ENCODE measurements at regions not wholly inside any gene's neighbourhood (a gene's known extent, or its start where the extent isn't known, plus 50 kb on each side); places are given as distances from the start of the nearest gene placed in this dataset.

GRCh38 chr2:129753261-129753660, 226.2 kb upstream of the RAB6C start:
- DNase-seq (ENCODE audit: low read depth): no peak

DNA sequence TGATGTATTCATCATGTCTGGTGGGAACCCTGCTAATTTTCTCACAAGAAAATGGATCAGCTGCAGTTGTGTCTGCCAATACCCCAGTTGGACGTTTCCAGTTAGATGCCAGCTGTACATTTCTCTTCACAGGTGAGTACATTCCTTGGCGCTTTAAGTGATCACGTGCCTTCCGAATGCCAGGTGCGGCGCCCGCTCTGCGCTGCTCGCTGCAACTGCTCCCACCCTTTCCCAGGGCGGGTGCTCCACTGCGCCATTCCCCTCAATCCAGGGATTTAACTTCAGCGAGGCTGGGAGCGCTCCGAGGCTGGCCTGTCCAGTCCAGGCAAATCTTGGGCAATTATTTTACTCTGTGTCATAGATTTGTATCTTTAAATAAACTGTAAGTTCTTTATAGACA, 225.0 kb upstream of the RAB6C start:
- no peak for DNase-seq (ENCODE audit: low read depth)

GRCh38 chr2:129754831-129755230, 224.6 kb upstream of the RAB6C start:
- DNase-seq (ENCODE audit: low read depth): no peak

DNA sequence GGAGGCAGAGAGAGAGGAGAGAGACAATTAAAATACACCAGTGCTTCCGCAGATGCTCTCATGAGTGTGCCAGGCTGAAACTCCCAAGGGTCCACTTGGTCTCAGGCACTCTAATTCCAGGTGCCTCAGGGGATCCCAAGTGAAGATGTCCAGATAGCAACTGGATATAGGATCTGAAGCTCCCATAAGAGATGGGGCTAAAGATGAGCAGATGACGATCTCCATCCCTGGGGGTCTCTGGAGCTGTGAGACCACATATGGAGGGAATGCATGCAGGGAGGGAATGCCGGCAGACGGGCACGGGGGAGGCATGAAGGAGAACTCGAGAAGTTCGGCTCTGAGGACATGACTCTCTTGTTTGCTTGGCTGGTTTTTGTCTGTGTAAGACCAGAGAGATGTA, 223.7 kb upstream of the RAB6C start:
- DNase-seq (ENCODE audit: low read depth): no peak

GRCh38 chr2:129756276-129756675, 223.2 kb upstream of the RAB6C start:
- no peak for DNase-seq (ENCODE audit: low read depth)

DNA sequence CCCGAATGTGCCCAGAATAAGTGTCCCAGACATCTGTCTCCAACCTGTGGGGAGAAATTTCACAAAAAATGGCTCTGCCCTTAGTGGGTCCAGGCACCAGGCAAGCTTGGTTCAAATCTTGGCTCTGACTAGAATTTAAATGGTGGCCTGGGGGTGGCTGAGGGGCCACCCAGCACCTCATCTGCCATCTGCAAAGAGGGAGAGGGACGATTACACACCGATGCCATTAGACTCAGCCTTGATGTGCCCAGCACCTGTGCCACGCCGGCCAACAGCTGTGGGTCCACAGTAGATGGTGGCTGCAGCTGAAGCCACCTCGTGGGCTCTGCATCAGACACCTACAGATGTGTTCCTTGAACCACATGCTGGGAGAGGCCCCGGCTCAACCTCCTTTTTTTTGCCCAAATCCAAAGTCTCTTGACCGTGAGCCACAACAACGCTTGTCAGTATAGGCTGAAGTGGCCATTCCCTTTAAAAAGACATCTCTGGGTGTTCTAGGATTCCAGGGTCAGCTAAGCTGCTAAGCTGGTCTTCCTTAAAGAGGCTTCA, 222.0 kb upstream of the RAB6C start:
- DNase-seq (ENCODE audit: low read depth): no peak

DNA sequence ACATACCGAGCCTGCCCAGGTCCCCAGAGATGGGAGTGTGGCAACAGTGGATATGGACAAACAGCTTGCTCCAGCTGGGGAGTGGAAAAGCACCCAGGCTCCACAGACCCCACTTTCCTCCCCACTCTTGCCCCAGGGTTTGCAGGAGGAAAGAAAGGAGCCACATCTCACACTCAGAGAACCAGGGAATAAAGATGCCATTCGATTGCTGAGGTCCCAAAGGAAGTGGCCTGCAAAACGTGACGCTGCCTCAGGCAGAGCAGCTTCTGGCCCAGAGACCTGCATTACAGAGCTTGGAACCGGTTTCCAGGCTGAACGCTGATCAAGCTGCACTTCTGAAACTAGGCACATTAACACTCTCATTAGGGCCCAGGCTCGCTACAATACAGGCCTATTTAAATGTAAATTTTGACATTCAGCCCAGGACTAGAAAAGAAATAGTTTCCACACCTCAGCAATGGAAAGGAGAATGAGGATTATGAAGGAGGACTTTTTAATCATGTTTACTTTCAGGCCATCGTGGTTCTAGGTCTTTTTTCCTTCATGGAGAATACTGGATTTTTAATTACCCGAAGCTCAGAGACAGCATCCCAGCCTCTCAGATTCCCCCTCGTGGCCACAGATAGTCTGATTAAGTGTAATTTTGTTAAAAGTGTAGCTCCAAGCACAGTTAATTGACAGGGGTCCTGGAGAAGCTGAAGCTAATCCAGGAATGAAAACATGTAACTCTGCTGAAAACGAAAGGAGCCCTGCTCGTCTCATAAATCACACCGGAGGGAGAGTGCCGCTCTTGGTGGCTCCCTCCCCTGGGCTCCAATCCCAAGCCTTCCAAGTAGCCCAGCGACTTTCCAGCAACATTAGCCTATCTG, 221.3 kb upstream of the RAB6C start:
- no peak for DNase-seq (ENCODE audit: low read depth)

- no peak for DNase-seq (ENCODE audit: low read depth)
Observed at GRCh38 chr2:129758784-129759471, 220.5 kb upstream of the RAB6C start.

DNA sequence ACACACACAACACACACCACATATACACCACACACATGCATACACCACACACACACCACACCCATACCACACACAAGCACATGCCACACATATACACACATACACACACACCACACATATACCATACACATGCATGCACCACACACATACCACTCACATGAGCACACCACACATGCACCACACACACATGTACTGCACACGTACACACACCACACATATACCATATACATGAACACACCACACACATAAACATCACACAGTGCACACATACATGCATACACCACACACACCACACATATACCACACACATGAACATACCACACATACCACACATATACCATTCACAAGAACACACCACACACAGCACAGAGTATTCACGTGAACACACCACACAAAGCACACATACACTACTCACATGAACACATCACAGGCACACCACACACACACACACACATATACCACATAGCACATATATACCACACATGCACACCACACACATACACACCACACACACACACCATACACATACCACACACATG, 219.9 kb upstream of the RAB6C start:
- no peak for DNase-seq (ENCODE audit: low read depth)

GRCh38 chr2:129760669-129761068, 218.8 kb upstream of the RAB6C start:
- no peak for DNase-seq (ENCODE audit: low read depth)

- DNase-seq (ENCODE audit: low read depth): no peak
Observed at GRCh38 chr2:129761569-129762021, 217.9 kb upstream of the RAB6C start.

- DNase-seq (ENCODE audit: low read depth): no peak
Observed at GRCh38 chr2:129762386-129763189, 216.9 kb upstream of the RAB6C start.

- DNase-seq (ENCODE audit: low read depth): no peak
Observed at GRCh38 chr2:129763190-129763846, 216.1 kb upstream of the RAB6C start.

GRCh38 chr2:129763966-129764365, 215.5 kb upstream of the RAB6C start:
- DNase-seq (ENCODE audit: low read depth): no peak

GRCh38 chr2:129764376-129765325, 214.8 kb upstream of the RAB6C start:
- DNase-seq (ENCODE audit: low read depth): no peak

DNA sequence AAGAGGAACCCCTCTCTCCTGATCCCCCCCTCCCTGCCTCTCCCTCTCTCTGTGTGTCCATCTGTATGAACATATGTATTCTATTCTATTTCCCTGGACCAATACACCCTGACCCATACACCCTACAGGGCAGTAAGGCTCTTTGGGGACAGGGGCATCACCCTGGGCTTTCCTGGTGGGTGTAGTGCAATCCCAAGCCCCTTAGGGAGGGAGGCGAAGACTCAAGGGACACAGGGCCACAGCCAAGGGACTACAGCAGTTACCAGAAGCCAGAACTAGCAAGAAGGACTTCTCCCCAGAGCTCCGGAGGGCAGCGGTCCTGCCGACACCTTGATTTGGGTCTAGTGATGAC, 214.2 kb upstream of the RAB6C start:
- no peak for DNase-seq (ENCODE audit: low read depth)

DNA sequence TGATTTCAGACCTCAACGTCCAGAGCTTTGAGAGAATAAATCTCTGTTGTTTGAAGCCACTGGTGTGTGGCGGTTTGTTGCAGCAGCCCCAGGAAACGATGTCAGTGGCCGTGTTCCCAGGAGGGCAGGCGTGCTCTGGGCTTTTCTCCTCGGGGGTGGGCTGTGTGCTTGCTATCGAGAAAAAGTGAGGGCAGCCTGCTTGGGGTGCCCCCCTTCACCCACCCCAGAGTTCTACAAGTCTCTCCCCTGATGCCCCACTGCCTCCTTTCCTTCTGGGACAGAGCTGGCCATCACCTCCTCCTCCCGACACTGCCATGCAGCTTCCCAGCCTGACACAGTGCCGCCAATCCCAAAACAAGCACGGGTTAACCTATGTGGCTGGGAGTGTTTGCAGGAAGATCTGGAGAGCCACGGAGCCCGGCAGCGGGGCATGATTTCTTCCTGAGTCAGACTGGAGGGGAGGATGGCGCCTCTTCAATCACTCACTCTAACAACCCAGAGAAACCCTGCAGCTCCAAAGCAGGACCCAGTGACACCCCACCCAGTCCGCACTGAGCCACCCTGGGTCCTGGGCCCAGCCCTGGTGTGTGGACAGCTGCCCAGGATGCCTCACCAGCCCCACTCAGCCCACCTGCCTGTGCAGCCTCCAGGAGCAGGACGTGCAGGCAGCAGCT, 213.7 kb upstream of the RAB6C start:
- no peak for DNase-seq (ENCODE audit: low read depth)

DNA sequence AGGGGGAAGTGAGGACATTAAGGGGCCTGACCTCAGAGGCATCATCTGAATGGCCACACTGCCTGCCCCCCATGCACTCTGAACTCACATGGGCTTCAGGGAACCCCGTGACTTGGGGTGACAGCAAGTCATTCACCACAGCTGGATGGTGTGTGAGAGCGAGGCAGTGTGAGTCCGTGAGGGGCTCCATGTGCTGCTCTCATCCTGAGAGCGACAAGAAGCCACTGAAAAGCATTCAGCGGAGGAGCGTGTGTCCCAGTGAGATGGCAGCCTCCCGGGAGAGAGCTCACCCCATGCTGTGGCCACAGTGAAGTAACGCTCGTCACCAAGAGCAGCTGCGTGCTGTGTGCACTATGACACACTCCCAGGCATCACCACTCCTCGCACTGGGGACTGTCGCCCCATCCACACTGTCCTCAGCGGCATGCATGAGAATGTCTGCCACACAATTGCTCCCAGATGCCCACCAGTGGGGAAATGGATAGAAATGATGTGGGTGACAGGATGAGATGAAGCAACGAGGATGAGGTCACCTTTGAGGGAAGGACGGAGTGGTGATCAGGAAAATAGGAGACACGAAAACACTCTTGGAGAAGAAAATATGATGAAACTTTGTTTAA, 213.0 kb upstream of the RAB6C start:
- DNase-seq (ENCODE audit: low read depth): no peak

DNA sequence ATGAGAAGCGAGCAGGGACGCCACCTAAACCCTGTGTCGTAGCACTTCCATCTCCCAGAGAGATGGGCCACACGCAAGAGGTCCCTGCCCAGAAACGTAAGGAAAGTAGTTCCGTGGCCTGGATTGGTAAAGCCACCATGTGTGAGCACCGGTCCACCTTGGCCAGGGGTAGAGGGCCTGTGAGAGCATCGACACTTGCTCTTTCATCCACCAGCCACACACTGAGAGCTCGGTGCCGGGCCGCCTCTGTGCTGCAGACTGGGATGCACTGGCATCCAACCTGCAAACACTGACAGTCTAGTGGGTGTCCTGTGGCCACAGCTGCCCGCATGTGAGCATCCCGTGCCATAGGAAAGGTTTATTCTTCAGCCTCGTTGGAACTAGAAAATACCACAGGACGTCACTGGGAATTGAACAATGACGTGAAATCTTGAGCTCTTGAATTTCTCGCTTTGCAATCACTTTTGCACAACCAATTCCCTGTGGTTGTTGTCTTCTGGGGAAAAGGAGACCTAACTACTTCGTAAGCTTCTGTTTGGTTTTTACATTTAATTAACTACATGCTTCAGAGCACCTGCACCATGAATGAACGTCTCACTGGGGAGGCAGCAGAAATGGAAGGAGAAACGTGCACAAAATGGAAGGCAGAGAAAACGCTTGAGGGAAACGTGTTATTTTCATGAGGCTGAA, 212.0 kb upstream of the RAB6C start:
- no peak for DNase-seq (ENCODE audit: low read depth)

Data from stimulated activated CD8-positive, alpha-beta memory T cell treated with anti-CD3 and anti-CD28 coated beads, Interleukin-12 subunit alpha, Interleukin-12 subunit beta, amount 100 ng/mL, for 1 hour (primary cell).